Endothelial cell of umbilical vein (primary cell): ENCODE measurements at regions not wholly inside any gene's neighbourhood (a gene's known extent, or its start where the extent isn't known, plus 50 kb on each side); places are given as distances from the start of the nearest gene placed in this dataset.

ENCODE experiments used
- BruUV-seq: library from RNA; stranded (reverse); fragments of 400-500 nt; replicated peaks from 2 replicates; lab custom pipeline; 2021; lab: Mats Ljungman, UMichigan
- CTCF ChIA-PET: fragments of 300-600, 350-600 bp; sonication (Branson Sonifier 250); formaldehyde crosslinking; loops from one replicate; lab custom pipeline; 2021; ENCODE audit warnings: antibody characterized with exemption, inconsistent platforms; lab: Charles Lee
- POLR2A ChIA-PET: fragments of 300-600, 350-600 bp; sonication (Branson Sonifier 250); formaldehyde crosslinking; loops from one replicate; lab custom pipeline; 2021; ENCODE audit warnings: antibody characterized with exemption, inconsistent platforms; lab: Charles Lee
- DNase-seq: peaks from one replicate; pipeline ENCODE4 v3.0.0-alpha.2; 2011; ENCODE audit warnings: low read depth, low spot score
- FAIRE-seq: peaks from 2 replicates; lab custom pipeline; 2011; peaks lifted over from hg19 to GRCh38; lab: Jason Lieb, UNC
- H2AFZ ChIP-seq: 2 replicates; pipeline ENCODE4 v1.6.0; 2012; ENCODE audit warnings: low read depth, low read length, control low read depth, inconsistent platforms
- H3K27ac ChIP-seq: 2 replicates; pipeline ENCODE4 v1.5.1; 2011; ENCODE audit warnings: low read depth, mild to moderate bottlenecking, control low read depth, low read length, moderate library complexity; ENCODE audit not compliant: insufficient read depth
- H3K27me3 ChIP-seq, 2 experiments: 2 replicates each; pipeline versions ENCODE4 v1.6.0 to v1.6.1; 2011; ENCODE audit warnings: low read length in 2 of 2, mixed read lengths in 1 of 2; ENCODE audit not compliant: control insufficient read depth in 2 of 2, insufficient read depth in 2 of 2
- H3K36me3 ChIP-seq, 2 experiments: 2 replicates in 1 of 2; 3 replicates in 1 of 2; pipeline ENCODE4 v1.5.1; 2011; ENCODE audit warnings: low read length in 2 of 2, mild to moderate bottlenecking in 1 of 2, moderate library complexity in 1 of 2; ENCODE audit not compliant: control insufficient read depth in 2 of 2, insufficient read depth in 2 of 2; ENCODE audit errors: extremely low read depth in 1 of 2
- H3K4me1 ChIP-seq: 3 replicates; pipeline ENCODE4 v1.5.1; 2011; ENCODE audit warnings: mild to moderate bottlenecking, low read length; ENCODE audit not compliant: control insufficient read depth, insufficient read depth; ENCODE audit errors: extremely low read depth
- H3K4me2 ChIP-seq: 2 replicates; pipeline ENCODE4 v1.6.1; 2011; ENCODE audit warnings: low read length, control low read depth, mixed read lengths; ENCODE audit not compliant: insufficient read depth
- H3K4me3 ChIP-seq, 3 experiments: fragments of 200-600 bp in 1 of 3; sonication (generic), shearing (Covaris generic) in 1 of 3; replicated peaks in 1 of 3; 2 replicates each; pipeline ENCODE4 v1.5.1; 2011 to 2016; ENCODE audit warnings: control low read depth in 3 of 3, low read length in 3 of 3, mild to moderate bottlenecking in 2 of 3, inconsistent platforms in 1 of 3, low read depth in 1 of 3, moderate library complexity in 1 of 3; ENCODE audit not compliant: insufficient read depth in 1 of 3
- H3K79me2 ChIP-seq: 2 replicates; pipeline ENCODE4 v1.6.0; 2012; ENCODE audit warnings: low read length, inconsistent platforms; ENCODE audit not compliant: control insufficient read depth, insufficient read depth
- H3K9ac ChIP-seq: replicated peaks from 2 replicates; pipeline ENCODE3; 2011; ENCODE audit warnings: low read length, control low read depth; ENCODE audit not compliant: insufficient read depth; ENCODE audit errors: extremely low read depth
- H3K9me1 ChIP-seq: replicated peaks from 3 replicates; pipeline ENCODE4 v1.6.0; 2011; ENCODE audit warnings: mild to moderate bottlenecking, low read length; ENCODE audit not compliant: control insufficient read depth, insufficient read depth; ENCODE audit errors: extremely low read depth
- H3K9me3 ChIP-seq: replicated peaks from 2 replicates; pipeline ENCODE4 v1.5.1; 2012; ENCODE audit warnings: low read length, inconsistent platforms; ENCODE audit not compliant: control insufficient read depth, insufficient read depth
- H4K20me1 ChIP-seq: replicated peaks from 2 replicates; pipeline ENCODE3; 2011; ENCODE audit warnings: mild to moderate bottlenecking, low read length; ENCODE audit not compliant: control insufficient read depth, insufficient read depth; ENCODE audit errors: extremely low read depth
- EZH2 ChIP-seq: IDR thresholded peaks from 2 replicates; pipeline ENCODE4 v1.6.1; 2012; ENCODE audit warnings: borderline replicate concordance, low read depth, mild to moderate bottlenecking, moderate library complexity, low read length, inconsistent platforms; ENCODE audit not compliant: severe bottlenecking
- FOS ChIP-seq: IDR thresholded peaks from 2 replicates; pipeline ENCODE4 v1.6.1; 2011; ENCODE audit warnings: mild to moderate bottlenecking, low read length, moderate library complexity, borderline replicate concordance; ENCODE audit not compliant: insufficient read depth
- GATA2 ChIP-seq: IDR thresholded peaks from 2 replicates; pipeline ENCODE4 v1.7.0; 2011; ENCODE audit warnings: low read depth, mild to moderate bottlenecking, moderate library complexity, mixed read lengths, low read length; ENCODE audit not compliant: insufficient read length, insufficient read depth
- JUN ChIP-seq: IDR thresholded peaks from 2 replicates; pipeline ENCODE4 v1.6.1; 2011; ENCODE audit warnings: borderline replicate concordance, low read depth; ENCODE audit not compliant: insufficient read length, insufficient read depth
- MYC ChIP-seq: IDR thresholded peaks from one replicate; pipeline ENCODE4 v1.6.1; 2011; ENCODE audit warnings: mild to moderate bottlenecking, low read depth, low read length
- POLR2A ChIP-seq: IDR thresholded peaks from 2 replicates; pipeline ENCODE4 v1.6.1; 2012; ENCODE audit warnings: low read depth, mild to moderate bottlenecking, control low read depth, low read length
- POLR2AphosphoS5 ChIP-seq: IDR thresholded peaks from 2 replicates; pipeline ENCODE4 v1.6.1; 2012; ENCODE audit warnings: low read depth, mild to moderate bottlenecking, control low read depth, low read length, moderate library complexity; ENCODE audit not compliant: insufficient read depth
- dilution Hi-C: fragments of 300-500 bp; cut with MboI; formaldehyde crosslinking; loops from one replicate; pipeline ENCODE4 v1.15.0; 2019; ENCODE audit warnings: low sequenced_read_pairs; ENCODE audit not compliant: extremely low pct_ligation_motif_present
- intact Hi-C: fragments of 100-400 bp; cut with micrococcal nuclease; formaldehyde crosslinking; loops from one replicate; pipeline ENCODE4 v1.10.0; 2022
- TF ChIP-seq, protein P1 (sequence below), 2 donors: IDR thresholded peaks; 1 replicate in 1 of 2; 2 replicates in 1 of 2; pipeline ENCODE4 v1.5.1; 2011; ENCODE audit warnings: low read length in 2 of 2, mild to moderate bottlenecking in 2 of 2, moderate library complexity in 2 of 2, control low read depth in 1 of 2, inconsistent platforms in 1 of 2, low read depth in 1 of 2; ENCODE audit not compliant: insufficient read depth in 1 of 2; ENCODE audit errors: extremely low read depth in 1 of 2
- TF ChIP-seq, protein P2 (sequence below): IDR thresholded peaks from 2 replicates; pipeline ENCODE4 v1.6.1; 2011; ENCODE audit not compliant: insufficient read depth, insufficient read length

DNA sequence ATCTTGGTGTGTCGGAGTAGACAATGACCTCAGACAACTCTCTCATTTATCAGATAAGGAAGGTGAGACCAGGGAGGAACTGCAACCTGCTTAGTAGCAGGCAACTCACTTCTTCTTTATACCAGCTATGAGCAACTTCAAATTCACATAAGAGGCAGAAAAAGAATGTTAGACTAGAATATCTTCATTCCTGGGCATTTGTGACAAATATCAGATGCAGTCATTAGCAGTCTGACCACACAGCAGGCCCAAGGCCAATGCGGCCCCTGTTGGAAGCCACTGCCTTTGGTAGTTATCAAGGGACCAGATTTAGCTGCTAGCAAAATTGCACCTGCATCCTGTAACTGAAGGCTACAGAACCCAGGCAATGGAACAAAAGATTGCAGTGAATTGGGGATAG lies 219.2 kb upstream of the RASGEF1B start:
- H3K27ac ChIP-seq: no peak overlapping the region
- FAIRE-seq (no peak), DNase-seq (no peak)
- H3K79me2 ChIP-seq: no peaks in the 10 kb centered on the region
- no peaks in the 10 kb centered on the region for H4K20me1 ChIP-seq
- dilution Hi-C loops (no loop called here), intact Hi-C loops (no loop called here)
- no peaks in the 10 kb centered on the region for H3K27me3 ChIP-seq
- H3K9ac ChIP-seq: no peak overlapping the region
- H3K4me3 ChIP-seq: no peak overlapping the region
- no peaks in the 10 kb centered on the region for H3K36me3 ChIP-seq
- CTCF ChIA-PET: no interaction called here
- H3K4me2 ChIP-seq: no peak overlapping the region
- TF ChIP-seq, protein P1, sequence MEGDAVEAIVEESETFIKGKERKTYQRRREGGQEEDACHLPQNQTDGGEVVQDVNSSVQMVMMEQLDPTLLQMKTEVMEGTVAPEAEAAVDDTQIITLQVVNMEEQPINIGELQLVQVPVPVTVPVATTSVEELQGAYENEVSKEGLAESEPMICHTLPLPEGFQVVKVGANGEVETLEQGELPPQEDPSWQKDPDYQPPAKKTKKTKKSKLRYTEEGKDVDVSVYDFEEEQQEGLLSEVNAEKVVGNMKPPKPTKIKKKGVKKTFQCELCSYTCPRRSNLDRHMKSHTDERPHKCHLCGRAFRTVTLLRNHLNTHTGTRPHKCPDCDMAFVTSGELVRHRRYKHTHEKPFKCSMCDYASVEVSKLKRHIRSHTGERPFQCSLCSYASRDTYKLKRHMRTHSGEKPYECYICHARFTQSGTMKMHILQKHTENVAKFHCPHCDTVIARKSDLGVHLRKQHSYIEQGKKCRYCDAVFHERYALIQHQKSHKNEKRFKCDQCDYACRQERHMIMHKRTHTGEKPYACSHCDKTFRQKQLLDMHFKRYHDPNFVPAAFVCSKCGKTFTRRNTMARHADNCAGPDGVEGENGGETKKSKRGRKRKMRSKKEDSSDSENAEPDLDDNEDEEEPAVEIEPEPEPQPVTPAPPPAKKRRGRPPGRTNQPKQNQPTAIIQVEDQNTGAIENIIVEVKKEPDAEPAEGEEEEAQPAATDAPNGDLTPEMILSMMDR (IDR thresholded peaks at IDR 0.05; ENCODE audit: extremely low read depth in 1 of 2, insufficient read depth in 1 of 2, low read depth in 1 of 2, low read length in 2 of 2): no peak
- no peak for TF ChIP-seq GATA2
- TF ChIP-seq FOS: no peak
- TF ChIP-seq POLR2AphosphoS5: no peak
- no peak for TF ChIP-seq MYC
- no peak for TF ChIP-seq POLR2A
- no peak for TF ChIP-seq EZH2
- TF ChIP-seq, protein P2, sequence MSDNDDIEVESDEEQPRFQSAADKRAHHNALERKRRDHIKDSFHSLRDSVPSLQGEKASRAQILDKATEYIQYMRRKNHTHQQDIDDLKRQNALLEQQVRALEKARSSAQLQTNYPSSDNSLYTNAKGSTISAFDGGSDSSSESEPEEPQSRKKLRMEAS: no peak
- no peak for TF ChIP-seq JUN
- H3K9me1 ChIP-seq: no peaks in the 10 kb centered on the region
- H3K4me1 ChIP-seq: no peaks in the 10 kb centered on the region
- no TSS peak for BruUV-seq
- POLR2A ChIA-PET: no interaction called here
- no peak overlapping the region for H2AFZ ChIP-seq
- no peaks in the 10 kb centered on the region for H3K9me3 ChIP-seq
